ENCODE measurements at regions not wholly inside any gene's neighbourhood (a gene's known extent, or its start where the extent isn't known, plus 50 kb on each side); places are given as distances from the start of the nearest gene placed in this dataset.

GRCh38 chrX:15158350-15158735 lies 111.5 kb downstream of the ASB9 start:
- DNase-seq (ENCODE audit: low read depth in 1 of 2, low spot score in 1 of 2), result no peak
- no peak overlapping the region for H3K4me3 ChIP-seq (replicated peaks; ENCODE audit: insufficient read depth, low read length)
- no peak overlapping the region for H3K27ac ChIP-seq (replicated peaks)
- H3K27me3 ChIP-seq (ENCODE audit: insufficient read depth, poor library complexity, severe bottlenecking), result no peaks in the 10 kb centered on the region
- TF ChIP-seq SPI1 (IDR thresholded peaks at IDR 0.05; ENCODE audit: borderline replicate concordance, low read depth) (no peak), REST (IDR thresholded peaks at IDR 0.05; ENCODE audit: insufficient replicate concordance, low read depth) (no peak), CTCF (IDR thresholded peaks at IDR 0.05; ENCODE audit: insufficient read depth, low read length) (no peak), GABPA (IDR thresholded peaks at IDR 0.05; ENCODE audit: low read depth) (no peak), POLR2AphosphoS5 (IDR thresholded peaks at IDR 0.05; ENCODE audit: low read depth) (no peak)

GRCh38 chrX:15157624-15158023 lies 112.3 kb downstream of the ASB9 start:
- Histone ChIP-seq H3K27me3 (ENCODE audit: insufficient read depth, poor library complexity, severe bottlenecking) (no peaks in the 10 kb centered on the region), H3K27ac (replicated peaks) (no peak overlapping the region), H3K4me3 (replicated peaks; ENCODE audit: insufficient read depth, low read length) (no peak overlapping the region)
- TF ChIP-seq REST (IDR thresholded peaks at IDR 0.05; ENCODE audit: insufficient replicate concordance, low read depth), result no peak
- no peak for TF ChIP-seq SPI1 (IDR thresholded peaks at IDR 0.05; ENCODE audit: borderline replicate concordance, low read depth)
- no peak for TF ChIP-seq CTCF (IDR thresholded peaks at IDR 0.05; ENCODE audit: insufficient read depth, low read length)
- TF ChIP-seq POLR2AphosphoS5 (IDR thresholded peaks at IDR 0.05; ENCODE audit: low read depth), result no peak
- no peak for TF ChIP-seq GABPA (IDR thresholded peaks at IDR 0.05; ENCODE audit: low read depth)
- DNase-seq (ENCODE audit: low read depth in 1 of 2, low spot score in 1 of 2), result no peak

GRCh38 chrX:15151267-15152186 lies 118.4 kb downstream of the ASB9 start:
- TF ChIP-seq GABPA (IDR thresholded peaks at IDR 0.05; ENCODE audit: low read depth), result no peak
- no peak for TF ChIP-seq SPI1 (IDR thresholded peaks at IDR 0.05; ENCODE audit: borderline replicate concordance, low read depth)
- TF ChIP-seq POLR2AphosphoS5 (IDR thresholded peaks at IDR 0.05; ENCODE audit: low read depth), result no peak
- no peak for TF ChIP-seq CTCF (IDR thresholded peaks at IDR 0.05; ENCODE audit: insufficient read depth, low read length)
- no peak for TF ChIP-seq REST (IDR thresholded peaks at IDR 0.05; ENCODE audit: insufficient replicate concordance, low read depth)
- Histone ChIP-seq H3K27ac (replicated peaks) (no peak overlapping the region), H3K27me3 (ENCODE audit: insufficient read depth, poor library complexity, severe bottlenecking) (no peaks in the 10 kb centered on the region), H3K4me3 (replicated peaks; ENCODE audit: insufficient read depth, low read length) (no peak overlapping the region)
- DNase-seq (ENCODE audit: low read depth in 1 of 2, low spot score in 1 of 2), result no peak
